Caco-2 (cell line): ENCODE measurements at regions not wholly inside any gene's neighbourhood (a gene's known extent, or its start where the extent isn't known, plus 50 kb on each side); places are given as distances from the start of the nearest gene placed in this dataset.
A peak's percentile ranks its signal among the peaks of the same experiment; 100 is the strongest.

Source experiments
- BruUV-seq: library from RNA; stranded (reverse); fragments of 400-500 nt; replicated peaks from 2 replicates; lab custom pipeline; 2021; lab: Mats Ljungman, UMichigan
- CTCF ChIA-PET: fragments of 300-600 bp; sonication (Branson Sonifier 250); formaldehyde crosslinking; loops from one replicate; lab custom pipeline; 2022; ENCODE audit warnings: antibody characterized with exemption; lab: Charles Lee
- POLR2A ChIA-PET: fragments of 300-600 bp; sonication (Branson Sonifier 250); formaldehyde crosslinking; loops from one replicate; lab custom pipeline; 2022; ENCODE audit warnings: antibody characterized with exemption; lab: Charles Lee
- DNase-seq, 2 experiments: peaks; one replicate each; pipeline versions ENCODE4 v3.0.0 to v3.0.0-alpha.2; 2020 to 2022
- H3K27me3 ChIP-seq: replicated peaks from 2 replicates; pipeline ENCODE4 v1.6.0; 2011; ENCODE audit warnings: low read length; ENCODE audit not compliant: control insufficient read depth, insufficient read depth
- H3K36me3 ChIP-seq: 2 replicates; pipeline ENCODE4 v1.5.1; 2011; ENCODE audit warnings: low read length; ENCODE audit not compliant: control insufficient read depth, insufficient read depth
- H3K4me1 ChIP-seq: fragments of 250-450 bp; sonication (Bioruptor Pico); 2 replicates; pipeline ENCODE4 v1.5.1; 2020; ENCODE audit warnings: mild to moderate bottlenecking
- H3K4me3 ChIP-seq: 2 replicates; pipeline ENCODE4 v1.5.1; 2011; ENCODE audit warnings: low read depth, mild to moderate bottlenecking, control low read depth, low read length
- H3K9me3 ChIP-seq: fragments of 250-450 bp; sonication (Bioruptor Pico); 2 replicates; pipeline ENCODE4 v1.5.1; 2020; ENCODE audit warnings: mild to moderate bottlenecking, moderate library complexity
- H3K27ac Mint-ChIP-seq: one replicate; pipeline ENCODE4 v1.8.0; 2022; ENCODE audit warnings: mixed read lengths; ENCODE audit not compliant: unreplicated experiment
- H3K27me3 Mint-ChIP-seq: one replicate; pipeline ENCODE4 v1.8.0; 2022; ENCODE audit warnings: mixed read lengths; ENCODE audit not compliant: insufficient read depth, unreplicated experiment
- H3K36me3 Mint-ChIP-seq: one replicate; pipeline ENCODE4 v1.8.0; 2022; ENCODE audit warnings: mild to moderate bottlenecking, mixed read lengths; ENCODE audit not compliant: insufficient read depth, unreplicated experiment
- H3K4me1 Mint-ChIP-seq: one replicate; pipeline ENCODE4 v1.8.0; 2022; ENCODE audit warnings: low read depth, mixed read lengths; ENCODE audit not compliant: unreplicated experiment
- H3K4me3 Mint-ChIP-seq: one replicate; pipeline ENCODE4 v1.8.0; 2022; ENCODE audit warnings: mild to moderate bottlenecking, moderate library complexity, mixed read lengths; ENCODE audit not compliant: unreplicated experiment
- H3K9me3 Mint-ChIP-seq: one replicate; pipeline ENCODE4 v1.8.0; 2022; ENCODE audit warnings: mixed read lengths; ENCODE audit not compliant: unreplicated experiment
- intact Hi-C: fragments of 100-400 bp; cut with micrococcal nuclease; formaldehyde crosslinking; loops from one replicate; pipeline ENCODE4 v1.10.0; 2022; ENCODE audit not compliant: unreplicated experiment
- TF ChIP-seq, protein P1 (sequence below), 2 experiments: fragments of 200-600 bp in 1 of 2; IDR thresholded peaks; 1 replicate in 1 of 2; 2 replicates in 1 of 2; pipeline versions ENCODE4 v1.5.1 to v1.8.0; 2011 to 2022; ENCODE audit warnings: antibody characterized with exemption in 1 of 2, control low read depth in 1 of 2, inconsistent platforms in 1 of 2, low read depth in 1 of 2, low read length in 1 of 2, mild to moderate bottlenecking in 1 of 2, moderate library complexity in 1 of 2; ENCODE audit not compliant: insufficient read depth in 1 of 2, severe bottlenecking in 1 of 2, unreplicated experiment in 1 of 2

DNA sequence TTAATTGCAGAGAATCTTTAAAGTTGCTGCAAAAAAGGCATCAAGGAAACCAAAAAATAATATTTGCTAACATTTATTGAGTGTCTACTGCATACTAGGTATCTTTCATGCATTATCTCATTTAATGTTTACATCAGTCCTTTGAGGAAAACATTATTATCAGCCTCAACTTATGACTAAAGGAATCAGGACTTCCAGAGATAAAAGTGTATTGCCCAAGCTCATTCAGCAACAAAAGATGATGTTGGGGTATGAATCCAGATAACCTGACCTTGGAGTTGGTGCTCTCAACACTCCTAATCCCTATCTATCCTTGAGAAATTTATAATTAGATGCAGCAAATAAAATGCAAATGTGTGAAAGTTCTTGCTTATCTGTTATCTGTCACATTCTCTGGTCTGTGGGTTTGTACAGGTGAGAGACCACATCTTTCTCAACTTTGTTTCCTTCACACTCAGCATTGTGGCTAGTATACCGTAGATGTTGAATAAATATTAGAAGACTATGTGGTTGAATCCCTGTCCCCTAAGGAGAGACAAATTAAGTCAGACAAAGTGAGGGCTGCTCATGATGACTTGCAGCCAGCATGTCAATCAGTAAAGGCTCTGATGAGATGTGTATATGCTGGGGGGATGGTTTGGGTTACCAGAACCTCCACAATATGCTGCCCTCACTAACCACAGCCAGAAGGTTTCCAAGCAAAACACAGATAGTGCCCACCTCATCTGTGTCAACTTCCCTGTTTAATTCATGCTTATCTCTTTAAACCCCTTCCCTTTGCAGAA, 82.6 kb downstream of the NOG start:
- CTCF ChIA-PET, result interaction anchor here (1.1 to 1.8 kb wide), 3 partner anchors 40 to 104 kb away, joined by 3 to 5 read pairs (median 3); no protein-coding TSS in a partner anchor
- POLR2A ChIA-PET, result no interaction called here
- H3K4me1 ChIP-seq, result peaks cover 3% of the 10 kb centered on the region; the same call in 1 of the 2 replicates
- no peak for DNase-seq
- Mint-ChIP-seq H3K27ac (no peak overlapping the region), H3K4me1 (peaks cover 6% of the 10 kb centered on the region), H3K36me3 (no peaks in the 10 kb centered on the region), H3K9me3 (no peaks in the 10 kb centered on the region), H3K4me3 (no peak overlapping the region), H3K27me3 (peaks cover 25% of the 10 kb centered on the region)
- no peaks in the 10 kb centered on the region for H3K36me3 ChIP-seq
- TF ChIP-seq, protein P1, sequence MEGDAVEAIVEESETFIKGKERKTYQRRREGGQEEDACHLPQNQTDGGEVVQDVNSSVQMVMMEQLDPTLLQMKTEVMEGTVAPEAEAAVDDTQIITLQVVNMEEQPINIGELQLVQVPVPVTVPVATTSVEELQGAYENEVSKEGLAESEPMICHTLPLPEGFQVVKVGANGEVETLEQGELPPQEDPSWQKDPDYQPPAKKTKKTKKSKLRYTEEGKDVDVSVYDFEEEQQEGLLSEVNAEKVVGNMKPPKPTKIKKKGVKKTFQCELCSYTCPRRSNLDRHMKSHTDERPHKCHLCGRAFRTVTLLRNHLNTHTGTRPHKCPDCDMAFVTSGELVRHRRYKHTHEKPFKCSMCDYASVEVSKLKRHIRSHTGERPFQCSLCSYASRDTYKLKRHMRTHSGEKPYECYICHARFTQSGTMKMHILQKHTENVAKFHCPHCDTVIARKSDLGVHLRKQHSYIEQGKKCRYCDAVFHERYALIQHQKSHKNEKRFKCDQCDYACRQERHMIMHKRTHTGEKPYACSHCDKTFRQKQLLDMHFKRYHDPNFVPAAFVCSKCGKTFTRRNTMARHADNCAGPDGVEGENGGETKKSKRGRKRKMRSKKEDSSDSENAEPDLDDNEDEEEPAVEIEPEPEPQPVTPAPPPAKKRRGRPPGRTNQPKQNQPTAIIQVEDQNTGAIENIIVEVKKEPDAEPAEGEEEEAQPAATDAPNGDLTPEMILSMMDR (IDR thresholded peaks at IDR 0.05; ENCODE audit: insufficient read depth in 1 of 2, low read depth in 1 of 2, low read length in 1 of 2, severe bottlenecking in 1 of 2, unreplicated experiment in 1 of 2), result no peak
- BruUV-seq, result no TSS peak
- no peaks in the 10 kb centered on the region for H3K9me3 ChIP-seq
- intact Hi-C loops, result no loop called here
- H3K4me3 ChIP-seq, result no peak overlapping the region
- peaks cover 7% of the 10 kb centered on the region for H3K27me3 ChIP-seq

DNA sequence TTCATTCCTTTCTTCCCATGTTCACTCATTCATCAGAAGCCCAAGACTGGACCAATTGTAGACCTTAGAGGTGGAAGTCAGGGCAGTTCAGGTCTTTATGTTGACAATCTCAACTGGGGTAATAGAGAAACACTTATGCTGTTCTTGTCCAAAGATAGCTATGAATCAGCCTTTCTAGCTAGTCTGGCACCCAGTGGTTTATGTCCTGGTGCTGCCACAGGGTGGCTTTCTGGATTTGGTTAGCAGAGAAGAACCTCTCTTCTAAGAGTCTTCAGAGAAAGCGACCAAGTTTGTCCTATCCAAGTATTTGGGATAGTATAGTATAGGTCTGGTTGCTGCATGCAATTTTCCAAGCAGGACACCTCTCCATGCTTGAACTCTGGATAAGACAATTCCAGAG, 83.3 kb downstream of the NOG start:
- peaks cover 3% of the 10 kb centered on the region; the same call in 1 of the 2 replicates for H3K4me1 ChIP-seq
- H3K27ac Mint-ChIP-seq, result no peak overlapping the region
- POLR2A ChIA-PET, result no interaction called here
- no peak for DNase-seq
- CTCF ChIA-PET, result interaction anchor here (1.1 to 1.8 kb wide), 3 partner anchors 39 to 103 kb away, joined by 3 to 5 read pairs (median 3); no protein-coding TSS in a partner anchor
- intact Hi-C loops, result no loop called here
- H3K4me3 ChIP-seq, result no peak overlapping the region
- H3K27me3 ChIP-seq, result peaks cover 7% of the 10 kb centered on the region
- TF ChIP-seq, protein P1 (IDR thresholded peaks at IDR 0.05; ENCODE audit: insufficient read depth in 1 of 2, low read depth in 1 of 2, low read length in 1 of 2, severe bottlenecking in 1 of 2, unreplicated experiment in 1 of 2), result peak in 1 of 2 experiments; percentile 3
- H3K9me3 Mint-ChIP-seq, result no peaks in the 10 kb centered on the region
- no peaks in the 10 kb centered on the region for H3K9me3 ChIP-seq
- peaks cover 25% of the 10 kb centered on the region for H3K27me3 Mint-ChIP-seq
- H3K36me3 ChIP-seq, result no peaks in the 10 kb centered on the region
- no TSS peak for BruUV-seq
- H3K4me3 Mint-ChIP-seq, result no peak overlapping the region
- peaks cover 6% of the 10 kb centered on the region for H3K4me1 Mint-ChIP-seq
- H3K36me3 Mint-ChIP-seq, result no peaks in the 10 kb centered on the region

DNA sequence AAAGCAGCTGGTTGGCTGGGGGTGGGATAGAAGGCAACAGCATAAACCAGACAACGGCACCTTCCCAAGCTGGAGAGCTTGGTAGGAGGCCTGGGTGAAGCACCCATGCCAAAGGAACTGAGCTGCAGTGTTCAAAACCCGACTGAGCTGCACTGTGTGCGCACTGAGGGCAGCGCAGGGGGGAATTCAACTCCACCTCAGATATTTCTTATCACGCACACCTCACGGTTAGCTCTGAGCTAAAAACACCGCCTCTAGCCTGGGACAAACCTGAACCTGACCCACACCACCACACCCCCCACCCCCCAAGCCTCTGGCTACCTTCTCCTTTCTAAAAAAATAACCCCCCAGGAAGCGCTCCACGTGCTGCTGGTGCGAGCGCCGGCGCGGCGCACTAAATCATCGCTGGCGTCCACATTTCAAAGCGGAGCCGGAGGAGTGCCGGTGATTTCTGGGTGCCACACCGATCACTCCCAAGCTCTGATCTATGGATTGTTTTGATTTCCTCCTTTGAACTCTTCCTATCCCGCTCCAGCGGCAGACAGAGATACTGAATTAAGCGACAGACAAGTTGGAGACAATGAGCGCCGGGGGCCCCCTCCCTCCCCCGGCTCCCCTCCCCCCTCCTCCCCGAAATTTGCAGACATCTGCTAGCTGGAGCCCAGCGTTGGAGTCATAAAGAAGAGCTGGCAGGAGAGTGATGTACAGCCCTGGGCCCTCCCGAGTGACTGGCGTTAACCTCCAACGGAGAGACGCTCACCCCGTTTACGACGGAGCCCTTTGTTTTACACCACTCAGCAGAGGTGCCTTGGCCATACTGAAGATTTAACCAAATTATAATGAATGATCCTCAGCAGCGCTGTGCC, 85.0 kb downstream of the NOG start:
- Histone ChIP-seq H3K36me3 (no peaks in the 10 kb centered on the region), H3K9me3 (no peaks in the 10 kb centered on the region), H3K4me1 (peaks cover 3% of the 10 kb centered on the region; the same call in 1 of the 2 replicates), H3K4me3 (no peak overlapping the region), H3K27me3 (peaks cover 7% of the 10 kb centered on the region)
- Mint-ChIP-seq H3K27ac (no peak overlapping the region), H3K27me3 (peaks cover 23% of the 10 kb centered on the region), H3K9me3 (no peaks in the 10 kb centered on the region), H3K4me1 (peaks cover 6% of the 10 kb centered on the region), H3K36me3 (no peaks in the 10 kb centered on the region), H3K4me3 (peak overlapping the region; percentile 50)
- CTCF ChIA-PET, result interaction anchor here (0.7 to 1.8 kb wide), 6 partner anchors 9 to 179 kb away, joined by 3 to 5 read pairs (median 3); partner anchors contain the start of gene NOG
- DNase-seq, result no peak
- BruUV-seq, result no TSS peak
- TF ChIP-seq, protein P1 (IDR thresholded peaks at IDR 0.05; ENCODE audit: insufficient read depth in 1 of 2, low read depth in 1 of 2, low read length in 1 of 2, severe bottlenecking in 1 of 2, unreplicated experiment in 1 of 2), result no peak
- POLR2A ChIA-PET, result no interaction called here
- intact Hi-C loops, result loop anchor here (1.0 kb wide), 2 partner anchors 38 to 86 kb away; no protein-coding TSS in a partner anchor
